D721Med (cell line): ENCODE measurements at regions not wholly inside any gene's neighbourhood (a gene's known extent, or its start where the extent isn't known, plus 50 kb on each side); places are given as distances from the start of the nearest gene placed in this dataset.

Experiments used
- DNase-seq: peaks from one replicate; pipeline ENCODE4 v3.0.0; 2011; ENCODE audit warnings: low spot score; ENCODE audit not compliant: insufficient read length
- FAIRE-seq: peaks from 2 replicates; lab custom pipeline; 2011; peaks lifted over from hg19 to GRCh38; lab: Jason Lieb, UNC
- CTCF ChIP-seq: IDR thresholded peaks from 2 replicates; pipeline ENCODE4 v1.5.1; 2012; ENCODE audit warnings: mild to moderate bottlenecking, control low read depth; ENCODE audit not compliant: insufficient read depth; ENCODE audit errors: missing control alignments

DNA sequence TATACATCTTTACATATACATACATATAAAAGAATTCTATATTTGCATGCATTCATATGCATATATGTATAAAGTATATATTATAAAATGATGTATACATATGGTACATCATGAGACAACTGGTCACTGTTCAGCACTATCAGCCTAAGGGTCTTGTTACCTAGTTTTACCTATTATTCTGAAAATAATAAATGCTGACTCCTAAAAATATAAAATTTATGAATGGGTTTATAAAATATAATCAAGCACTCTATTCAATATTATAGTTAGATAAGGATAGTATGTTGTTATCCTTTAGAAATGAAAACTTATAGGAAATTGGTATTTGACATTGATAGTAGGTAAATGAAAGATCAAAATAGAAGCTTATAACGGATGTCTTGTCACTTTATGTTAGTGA, 324.2 kb downstream of the GBA3 start:
- TF ChIP-seq CTCF, result no peak
- FAIRE-seq (no peak), DNase-seq (no peak)

GRCh38 chr4:23015821-23016220, 323.1 kb downstream of the GBA3 start:
- DNase-seq (no peak), FAIRE-seq (no peak)
- TF ChIP-seq CTCF, result no peak

DNA sequence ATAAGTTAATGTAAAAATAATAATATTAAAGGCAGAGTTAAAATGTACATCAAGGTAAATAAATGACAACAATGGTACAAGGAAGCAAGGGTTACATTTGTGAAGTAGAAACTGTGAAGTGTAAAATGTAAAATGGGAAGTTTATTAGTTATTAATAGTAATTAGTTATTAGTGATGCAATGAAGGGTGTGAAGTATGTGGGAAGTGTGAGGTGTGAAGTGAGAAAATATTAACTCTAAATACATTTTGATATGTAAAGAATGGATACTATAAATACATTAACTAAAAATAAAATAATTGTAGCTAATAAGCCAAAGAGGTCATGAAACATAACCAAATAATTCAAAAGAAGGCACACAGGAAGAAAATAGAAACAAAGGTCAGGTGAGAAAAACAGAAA, 316.4 kb downstream of the GBA3 start:
- no peak for TF ChIP-seq CTCF
- DNase-seq (no peak), FAIRE-seq (no peak)

- no peak for FAIRE-seq
- no peak for DNase-seq
- TF ChIP-seq CTCF, result no peak
These were observed 314.0 kb downstream of the GBA3 start for GRCh38 chr4:23006756-23007155.

- no peak for DNase-seq
- TF ChIP-seq CTCF, result no peak
- FAIRE-seq, result no peak
These were observed 313.0 kb downstream of the GBA3 start for GRCh38 chr4:23005691-23006090.

- DNase-seq, result no peak
- FAIRE-seq, result no peak
- TF ChIP-seq CTCF, result no peak
These were observed 308.7 kb downstream of the GBA3 start for GRCh38 chr4:23001478-23001877.

- peak; percentile 16 for TF ChIP-seq CTCF
- FAIRE-seq, result no peak
- DNase-seq, result no peak
These were observed 306.7 kb downstream of the GBA3 start for GRCh38 chr4:22999419-22999818.
